Activated CD4-positive, alpha-beta T cell treated with anti-CD3 and anti-CD28 coated beads, Interleukin-2, Interleukin-4, amounts not matched to agents 100 ng/mL and 50 ng/mL, durations not matched to agents 16 hours and 8 hours (primary cell): ENCODE measurements at regions not wholly inside any gene's neighbourhood (a gene's known extent, or its start where the extent isn't known, plus 50 kb on each side); places are given as distances from the start of the nearest gene placed in this dataset.
A peak's percentile ranks its signal among the peaks of the same experiment; 100 is the strongest.
"Not testable (repeated sequence)": the region's sequence is repeated elsewhere in the genome, so short reads cannot be mapped to it uniquely, and the experiment has no call there.

ENCODE experiments used
- DNase-seq: peaks from one replicate; pipeline ENCODE4 v3.0.0-alpha.2; 2020; ENCODE audit warnings: low spot score

GRCh38 chr21:14826630-14827029, 238.2 kb downstream of the NRIP1 start:
- DNase-seq = no peak

GRCh38 chr21:14825514-14825974, 239.3 kb downstream of the NRIP1 start:
- peak; percentile 53 for DNase-seq

GRCh38 chr21:14824126-14824525, 240.7 kb downstream of the NRIP1 start:
- no peak for DNase-seq

DNA sequence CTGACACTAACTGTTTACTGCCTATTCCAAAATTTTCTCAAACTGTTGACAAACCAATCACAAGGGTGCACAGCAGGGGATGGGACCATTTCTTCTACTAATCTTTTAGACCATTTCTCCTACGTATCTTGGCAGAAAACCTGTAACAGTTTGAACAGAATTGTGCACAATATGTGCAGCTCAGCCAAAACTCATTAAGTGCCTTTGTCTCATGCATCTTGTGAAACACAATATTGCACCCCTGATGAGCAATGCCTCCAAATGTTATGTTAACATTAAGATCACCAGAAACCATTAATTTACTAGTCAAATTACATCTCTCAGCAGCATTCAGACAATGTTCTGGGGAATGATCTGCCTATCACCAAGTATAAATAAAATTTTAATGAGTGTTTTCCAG, 247.5 kb downstream of the NRIP1 start:
- no peak for DNase-seq

GRCh38 chr21:14814991-14815390, 249.8 kb downstream of the NRIP1 start:
- no peak for DNase-seq

- no peak for DNase-seq
These were observed 250.5 kb downstream of the NRIP1 start for GRCh38 chr21:14814282-14814681.

GRCh38 chr21:14804170-14804569, 258.1 kb upstream of the SAMSN1 start:
- not testable (repeated sequence) for DNase-seq

DNA sequence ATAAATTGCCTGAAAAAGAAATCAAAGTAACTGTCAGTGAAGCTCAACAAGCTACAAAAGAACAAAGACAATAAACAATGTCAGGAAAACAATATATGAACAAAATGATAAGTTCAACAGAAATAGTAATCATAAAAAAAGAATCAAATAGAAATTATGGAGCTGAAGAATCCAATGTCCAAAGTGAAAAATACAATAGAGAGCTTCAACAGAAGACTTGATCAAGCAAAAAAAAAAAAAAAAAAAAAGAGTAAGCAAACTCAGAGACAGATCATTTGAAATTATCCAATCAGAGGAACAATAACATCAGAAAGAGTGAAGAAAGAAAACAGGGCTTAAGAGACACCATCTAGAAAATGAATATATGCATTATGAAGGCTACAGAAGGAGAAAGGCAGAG, 251.4 kb upstream of the SAMSN1 start:
- no peak for DNase-seq

DNA sequence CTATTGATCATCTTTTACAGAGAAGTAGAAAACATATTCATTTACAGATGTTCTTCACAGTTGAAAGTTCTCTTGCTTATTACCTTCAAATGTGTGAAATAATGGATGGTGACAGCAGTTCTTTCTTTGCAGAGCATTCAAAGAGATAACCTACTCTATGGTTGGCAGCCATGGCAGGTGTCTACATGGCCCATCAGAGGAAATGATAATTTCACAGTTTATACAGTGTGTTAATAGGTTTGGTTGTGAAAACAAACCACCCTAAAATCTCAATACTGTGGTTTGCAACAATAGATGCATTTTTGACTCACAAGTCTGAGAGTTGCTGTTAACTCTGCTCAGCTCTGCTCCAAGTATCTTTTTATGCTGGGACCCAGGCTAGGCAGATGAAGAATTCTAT, 241.2 kb upstream of the SAMSN1 start:
- DNase-seq = no peak

DNA sequence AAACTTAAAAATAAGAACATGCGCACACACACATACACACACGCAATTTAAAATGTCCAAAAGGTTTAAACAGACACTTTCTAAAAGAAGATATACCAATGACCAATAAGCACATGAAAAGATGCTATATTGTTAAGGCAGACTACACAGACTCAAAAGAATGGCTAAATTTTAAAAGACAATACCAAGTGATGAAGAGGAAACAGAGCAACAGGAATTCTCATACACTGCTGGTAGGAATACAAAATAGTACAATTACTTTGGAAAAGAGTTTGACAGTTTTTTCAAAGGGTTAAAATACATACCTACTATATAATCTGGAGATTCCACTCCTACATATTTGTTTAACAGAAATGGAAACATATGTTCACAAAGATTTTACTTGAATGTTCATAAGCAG, 239.6 kb upstream of the SAMSN1 start:
- no peak for DNase-seq

GRCh38 chr21:14773777-14774345, 227.7 kb upstream of the SAMSN1 start:
- peak; percentile 52 for DNase-seq

DNA sequence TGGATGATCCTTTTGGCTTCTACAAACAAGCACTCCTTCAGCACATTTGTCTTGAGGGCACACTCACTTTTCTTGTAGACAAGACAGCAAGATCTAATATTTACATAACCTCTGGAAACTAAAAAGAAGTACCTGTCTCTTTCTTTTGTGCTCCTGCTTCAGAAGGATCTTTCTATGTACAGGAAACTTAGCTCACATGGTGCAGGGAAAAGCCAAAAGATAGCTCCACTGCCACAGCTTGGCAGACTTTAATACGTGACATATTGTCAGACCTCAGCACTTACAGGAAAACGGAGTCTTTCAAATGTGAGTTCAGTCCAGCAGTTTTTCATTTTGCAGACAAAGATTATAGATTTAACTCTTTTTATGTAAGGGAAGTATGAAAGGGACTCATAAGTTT, 225.5 kb upstream of the SAMSN1 start:
- DNase-seq = no peak

DNA sequence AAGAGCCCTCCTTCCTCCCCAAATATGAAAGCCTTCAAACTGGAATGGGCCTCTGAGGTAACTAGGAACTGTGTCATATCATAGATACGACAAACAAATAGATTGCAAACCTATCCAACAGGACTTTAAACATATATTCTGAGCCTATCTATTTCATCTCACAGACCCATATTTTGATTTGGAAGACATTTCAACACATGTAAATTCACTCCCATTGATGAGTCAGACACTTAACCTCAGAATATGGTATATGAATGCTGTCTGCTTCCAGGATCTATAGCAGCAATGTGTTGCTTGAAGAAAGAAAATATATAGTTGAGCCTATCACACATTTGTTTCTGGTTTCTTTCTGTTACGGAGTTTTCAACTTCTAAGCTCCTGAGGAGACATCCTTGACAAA, 221.9 kb upstream of the SAMSN1 start:
- no peak for DNase-seq

DNA sequence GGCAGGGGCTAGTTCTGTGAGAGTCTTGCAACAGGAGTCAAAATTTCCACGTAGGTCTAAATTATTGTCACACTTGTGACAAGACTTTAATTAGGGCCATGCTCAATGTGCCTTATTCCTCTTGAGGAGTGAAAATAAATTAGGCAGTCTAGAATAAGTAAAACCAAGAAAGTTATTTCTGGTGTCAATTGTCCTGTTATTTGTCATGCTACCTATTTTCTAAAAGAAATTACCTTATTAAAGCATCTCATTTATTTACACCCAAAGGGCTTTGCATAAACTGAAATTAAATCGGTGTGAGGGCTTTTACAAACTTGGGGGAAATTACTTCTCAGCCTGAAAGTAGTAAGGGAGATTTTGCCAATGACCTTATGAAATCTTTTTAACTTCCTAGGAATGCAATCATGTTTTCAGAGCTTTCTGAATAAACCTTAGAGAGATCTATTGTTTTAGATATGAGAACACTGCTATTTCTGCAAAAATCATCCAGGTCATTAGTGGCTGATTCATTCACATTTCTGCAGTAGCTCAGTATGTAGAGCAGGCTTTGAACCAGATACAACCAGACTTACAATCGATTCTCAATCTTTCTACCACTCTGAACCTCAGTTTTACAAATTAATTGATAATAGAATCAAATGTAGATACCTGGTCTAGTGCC, 221.2 kb upstream of the SAMSN1 start:
- DNase-seq = no peak

GRCh38 chr21:14766241-14766640, 220.1 kb upstream of the SAMSN1 start:
- no peak for DNase-seq

- DNase-seq = no peak
These were observed 217.6 kb upstream of the SAMSN1 start for GRCh38 chr21:14763695-14764064.

GRCh38 chr21:14762734-14763694, 216.9 kb upstream of the SAMSN1 start:
- DNase-seq = peak; percentile 25

- DNase-seq = no peak
These were observed 216.2 kb upstream of the SAMSN1 start for GRCh38 chr21:14762327-14762726.

DNA sequence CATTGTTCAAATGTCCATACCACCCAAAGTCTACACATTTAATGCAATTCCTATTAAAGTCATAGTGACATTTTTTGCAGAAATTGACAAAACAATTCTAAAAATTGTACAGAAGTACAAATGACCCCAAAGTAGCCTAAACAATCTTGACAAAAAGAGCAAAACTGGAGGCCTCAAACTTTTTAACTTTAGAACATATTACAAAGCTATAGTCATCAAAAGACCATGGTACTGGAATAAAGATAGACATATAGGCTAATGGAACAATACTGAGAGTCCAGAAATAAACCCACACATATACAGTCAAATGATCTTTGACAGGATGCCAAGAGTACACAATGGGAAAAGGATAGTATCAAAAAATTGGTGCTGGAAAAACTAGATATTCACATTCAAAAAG, 213.2 kb upstream of the SAMSN1 start:
- DNase-seq = no peak

GRCh38 chr21:14758849-14759248, 212.7 kb upstream of the SAMSN1 start:
- no peak for DNase-seq

GRCh38 chr21:14757533-14758327, 211.6 kb upstream of the SAMSN1 start:
- DNase-seq = no peak

DNA sequence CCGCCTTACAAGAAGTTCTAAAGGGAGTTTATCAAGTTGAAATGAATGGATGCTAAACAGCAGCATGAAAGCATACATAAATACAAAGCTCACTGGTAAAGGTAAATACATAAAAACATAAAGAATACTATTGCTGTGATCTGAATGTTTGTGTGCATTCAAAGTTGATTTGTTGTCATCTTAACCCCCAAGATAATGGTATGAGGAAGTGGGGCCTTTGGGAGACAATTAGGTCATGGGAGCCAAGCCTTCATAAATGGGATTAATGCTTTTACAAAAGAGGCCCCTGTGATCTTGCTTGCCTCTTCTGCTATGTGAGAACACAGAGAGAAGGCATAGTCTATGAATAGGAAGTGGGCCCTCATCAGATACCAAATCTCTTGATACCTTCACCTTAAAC, 209.0 kb upstream of the SAMSN1 start:
- no peak for DNase-seq
